ENCODE measurements at regions not wholly inside any gene's neighbourhood (a gene's known extent, or its start where the extent isn't known, plus 50 kb on each side); places are given as distances from the start of the nearest gene placed in this dataset.

DNA sequence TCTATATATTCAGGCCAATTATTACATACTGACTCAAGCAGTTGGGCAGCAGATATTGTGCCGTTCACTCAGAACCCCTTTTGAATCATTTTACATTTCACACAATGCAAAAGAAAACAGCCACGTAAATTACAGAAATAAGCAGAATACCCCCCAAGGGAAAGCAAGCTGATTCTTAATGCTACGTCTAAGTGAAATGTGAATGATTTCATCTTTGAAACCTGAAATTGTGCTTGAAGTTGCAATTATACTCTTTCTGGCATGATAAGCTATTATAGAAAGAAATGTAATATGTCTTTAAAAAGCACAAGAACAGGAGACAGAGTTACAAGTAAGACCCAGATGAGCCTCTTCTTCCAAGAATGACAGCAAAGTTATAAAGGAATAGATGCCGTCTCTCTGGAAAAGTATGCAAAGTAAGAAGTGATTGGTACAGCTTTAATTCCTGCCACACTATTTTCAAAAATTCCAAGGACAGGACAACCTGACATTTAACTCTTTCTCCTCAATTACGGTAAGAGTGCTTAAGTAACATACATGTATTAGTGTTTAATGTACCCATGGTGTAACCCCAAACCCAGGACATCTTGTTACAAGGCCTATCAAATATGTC is 891.5 kb upstream of the ADGRL2 start:
- TF ChIP-seq, protein P1, sequence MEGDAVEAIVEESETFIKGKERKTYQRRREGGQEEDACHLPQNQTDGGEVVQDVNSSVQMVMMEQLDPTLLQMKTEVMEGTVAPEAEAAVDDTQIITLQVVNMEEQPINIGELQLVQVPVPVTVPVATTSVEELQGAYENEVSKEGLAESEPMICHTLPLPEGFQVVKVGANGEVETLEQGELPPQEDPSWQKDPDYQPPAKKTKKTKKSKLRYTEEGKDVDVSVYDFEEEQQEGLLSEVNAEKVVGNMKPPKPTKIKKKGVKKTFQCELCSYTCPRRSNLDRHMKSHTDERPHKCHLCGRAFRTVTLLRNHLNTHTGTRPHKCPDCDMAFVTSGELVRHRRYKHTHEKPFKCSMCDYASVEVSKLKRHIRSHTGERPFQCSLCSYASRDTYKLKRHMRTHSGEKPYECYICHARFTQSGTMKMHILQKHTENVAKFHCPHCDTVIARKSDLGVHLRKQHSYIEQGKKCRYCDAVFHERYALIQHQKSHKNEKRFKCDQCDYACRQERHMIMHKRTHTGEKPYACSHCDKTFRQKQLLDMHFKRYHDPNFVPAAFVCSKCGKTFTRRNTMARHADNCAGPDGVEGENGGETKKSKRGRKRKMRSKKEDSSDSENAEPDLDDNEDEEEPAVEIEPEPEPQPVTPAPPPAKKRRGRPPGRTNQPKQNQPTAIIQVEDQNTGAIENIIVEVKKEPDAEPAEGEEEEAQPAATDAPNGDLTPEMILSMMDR (IDR thresholded peaks at IDR 0.05): no peak
- TF ChIP-seq POLR2AphosphoS5 (IDR thresholded peaks at IDR 0.05): no peak

Data from breast epithelium (tissue), 3 donors.